GM12865 (cell line): ENCODE measurements at regions not wholly inside any gene's neighbourhood (a gene's known extent, or its start where the extent isn't known, plus 50 kb on each side); places are given as distances from the start of the nearest gene placed in this dataset.

Source experiments
- DNase-seq: peaks from one replicate; pipeline ENCODE4 v3.0.0; 2010; ENCODE audit warnings: low read depth
- H3K4me3 ChIP-seq: 2 replicates; pipeline ENCODE4 v1.5.1; 2011; ENCODE audit warnings: mild to moderate bottlenecking, low read depth, low read length, control low read depth
- TF ChIP-seq, protein P1 (sequence below): IDR thresholded peaks from 2 replicates; pipeline ENCODE4 v1.5.1; 2011; ENCODE audit warnings: low read length, control low read depth, low read depth, inconsistent platforms; ENCODE audit not compliant: insufficient read depth; ENCODE audit errors: missing control alignments

DNA sequence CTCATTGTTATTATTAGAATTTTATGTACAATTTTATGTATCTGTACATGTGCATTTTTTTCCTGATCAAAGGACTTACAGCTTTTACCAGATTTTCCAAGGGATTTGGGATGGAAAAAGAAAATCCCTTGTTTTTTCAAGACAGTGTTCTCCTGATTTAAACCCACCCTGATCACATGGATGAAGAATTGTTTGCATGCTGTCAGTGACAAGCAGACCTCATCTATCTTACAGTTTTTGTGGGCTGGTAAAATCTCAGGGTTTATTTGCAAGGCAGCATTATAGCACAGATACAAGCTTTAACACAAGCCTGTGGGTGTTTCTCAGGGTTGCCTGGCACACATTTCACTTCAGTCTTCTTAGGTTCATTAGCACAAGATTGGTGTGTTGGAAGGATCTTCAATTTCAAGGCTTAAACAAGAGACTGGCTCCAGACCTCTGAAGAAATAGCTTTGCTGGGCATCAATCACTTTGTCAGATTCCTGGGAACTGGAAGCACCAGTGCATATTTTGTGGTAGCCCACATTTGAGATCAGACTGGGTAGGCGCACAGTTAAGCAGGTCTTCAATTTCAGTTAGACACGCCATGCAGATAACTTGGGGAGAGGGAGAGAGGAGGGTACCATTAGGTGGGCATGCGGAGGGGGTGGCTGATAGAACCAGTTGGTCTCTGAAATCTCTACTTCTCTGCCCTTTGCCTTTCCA, 118.0 kb downstream of the TBX5 start:
- TF ChIP-seq, protein P1, sequence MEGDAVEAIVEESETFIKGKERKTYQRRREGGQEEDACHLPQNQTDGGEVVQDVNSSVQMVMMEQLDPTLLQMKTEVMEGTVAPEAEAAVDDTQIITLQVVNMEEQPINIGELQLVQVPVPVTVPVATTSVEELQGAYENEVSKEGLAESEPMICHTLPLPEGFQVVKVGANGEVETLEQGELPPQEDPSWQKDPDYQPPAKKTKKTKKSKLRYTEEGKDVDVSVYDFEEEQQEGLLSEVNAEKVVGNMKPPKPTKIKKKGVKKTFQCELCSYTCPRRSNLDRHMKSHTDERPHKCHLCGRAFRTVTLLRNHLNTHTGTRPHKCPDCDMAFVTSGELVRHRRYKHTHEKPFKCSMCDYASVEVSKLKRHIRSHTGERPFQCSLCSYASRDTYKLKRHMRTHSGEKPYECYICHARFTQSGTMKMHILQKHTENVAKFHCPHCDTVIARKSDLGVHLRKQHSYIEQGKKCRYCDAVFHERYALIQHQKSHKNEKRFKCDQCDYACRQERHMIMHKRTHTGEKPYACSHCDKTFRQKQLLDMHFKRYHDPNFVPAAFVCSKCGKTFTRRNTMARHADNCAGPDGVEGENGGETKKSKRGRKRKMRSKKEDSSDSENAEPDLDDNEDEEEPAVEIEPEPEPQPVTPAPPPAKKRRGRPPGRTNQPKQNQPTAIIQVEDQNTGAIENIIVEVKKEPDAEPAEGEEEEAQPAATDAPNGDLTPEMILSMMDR = no peak
- DNase-seq = no peak
- H3K4me3 ChIP-seq = no peak overlapping the region

DNA sequence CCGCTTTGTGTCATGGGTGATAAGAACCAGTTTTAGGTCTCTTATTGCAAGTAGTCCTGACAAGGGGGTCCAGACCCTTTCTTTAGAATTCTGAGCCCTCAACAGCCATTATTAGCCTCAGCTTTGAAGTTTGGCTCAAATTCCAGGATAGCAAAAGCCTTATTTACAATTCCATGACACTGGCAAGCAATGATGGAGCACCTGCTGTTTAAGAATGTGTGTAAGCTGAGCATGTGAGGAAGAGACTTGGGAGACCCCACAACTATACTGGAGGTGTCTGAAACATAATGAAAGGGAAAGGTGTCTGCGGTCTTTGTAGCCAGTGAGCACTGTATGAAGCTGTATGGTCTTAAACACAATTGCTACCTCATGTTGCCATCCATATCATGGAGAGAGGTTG, 119.8 kb downstream of the TBX5 start:
- no peak overlapping the region for H3K4me3 ChIP-seq
- TF ChIP-seq, protein P1 = no peak
- DNase-seq = no peak

DNA sequence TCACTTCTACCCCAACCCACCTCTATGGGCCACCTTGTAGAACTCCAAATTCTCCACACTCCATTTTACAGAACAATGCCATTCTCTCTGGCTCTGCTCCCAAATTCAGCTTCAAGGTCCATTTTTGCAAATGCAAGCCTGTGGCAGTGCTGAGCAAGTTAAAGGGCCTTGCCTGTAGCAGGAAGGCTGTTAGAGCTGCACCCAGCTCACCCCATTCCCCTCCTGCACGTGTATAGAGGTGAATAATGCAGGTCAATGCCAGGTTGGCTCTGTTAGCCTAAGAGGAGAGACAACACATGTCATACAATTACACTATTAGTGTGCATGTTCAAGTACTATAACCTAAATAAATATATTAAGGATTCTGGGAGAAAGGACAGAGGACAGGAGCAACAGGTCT, 120.4 kb downstream of the TBX5 start:
- no peak overlapping the region for H3K4me3 ChIP-seq
- TF ChIP-seq, protein P1 = no peak
- DNase-seq = no peak

DNA sequence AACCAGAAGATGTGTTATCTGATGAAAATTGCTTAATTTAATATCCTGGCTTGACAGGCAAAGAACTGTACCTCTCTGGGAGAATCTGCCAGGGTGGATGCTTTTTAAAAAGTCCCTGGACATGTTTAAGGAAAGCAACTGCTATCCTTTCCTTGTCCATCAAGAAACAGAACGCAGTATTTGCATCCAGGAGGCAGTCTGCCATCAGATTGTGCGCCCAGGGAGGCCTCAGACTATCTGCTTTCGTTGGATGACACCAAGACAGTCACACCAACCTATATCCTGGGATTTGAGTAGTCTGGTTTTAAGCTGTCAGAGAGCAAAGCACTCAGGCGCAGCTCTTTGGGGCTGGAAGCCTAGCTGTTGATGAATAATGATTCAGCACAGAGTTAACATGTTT, 121.9 kb downstream of the TBX5 start:
- TF ChIP-seq, protein P1 = no peak

DNA sequence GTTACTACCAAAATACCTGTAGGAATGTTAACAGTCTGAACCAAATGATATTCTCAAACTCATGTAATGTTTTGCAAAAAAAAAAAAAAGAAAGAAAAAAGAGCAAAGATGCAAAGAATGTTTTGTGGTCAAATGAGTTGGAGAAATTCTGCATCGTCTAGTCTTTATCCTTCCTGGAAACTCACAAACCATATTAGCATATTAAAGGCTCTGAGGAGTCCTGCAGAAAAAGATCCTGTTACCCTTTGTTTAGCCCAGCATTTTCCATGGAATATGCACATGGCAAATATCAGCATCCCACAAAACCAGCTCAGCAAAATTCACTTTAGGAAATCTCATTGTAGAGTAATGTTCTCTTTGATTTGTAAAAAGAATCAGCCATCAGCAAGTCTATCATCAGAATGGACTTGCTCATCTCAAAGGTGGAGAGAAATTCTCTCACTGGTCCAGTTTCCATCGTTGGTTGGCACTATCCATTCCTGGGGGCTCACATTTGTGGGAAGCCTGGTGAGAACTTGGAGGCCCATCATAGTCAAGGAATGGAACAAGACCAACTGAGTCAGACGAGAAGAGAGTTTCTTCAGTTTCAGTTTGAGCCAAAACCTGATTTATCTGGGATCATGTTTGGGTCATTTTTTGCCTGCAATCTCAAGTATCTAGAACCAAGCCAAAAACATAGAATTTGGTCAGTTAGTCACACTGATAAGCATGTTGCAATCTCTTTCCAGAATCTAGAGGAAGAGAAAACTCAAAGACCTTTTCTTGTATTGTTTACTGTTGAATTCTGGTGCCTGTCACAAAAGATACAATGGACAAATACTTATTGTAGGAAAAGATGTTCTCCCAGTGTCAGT, 129.8 kb downstream of the TBX5 start:
- H3K4me3 ChIP-seq = no peak overlapping the region
- TF ChIP-seq, protein P1 = no peak

More for the DNA sequence above, 121.9 kb downstream of the TBX5 start:
- no peak overlapping the region for H3K4me3 ChIP-seq
- no peak for DNase-seq

DNA sequence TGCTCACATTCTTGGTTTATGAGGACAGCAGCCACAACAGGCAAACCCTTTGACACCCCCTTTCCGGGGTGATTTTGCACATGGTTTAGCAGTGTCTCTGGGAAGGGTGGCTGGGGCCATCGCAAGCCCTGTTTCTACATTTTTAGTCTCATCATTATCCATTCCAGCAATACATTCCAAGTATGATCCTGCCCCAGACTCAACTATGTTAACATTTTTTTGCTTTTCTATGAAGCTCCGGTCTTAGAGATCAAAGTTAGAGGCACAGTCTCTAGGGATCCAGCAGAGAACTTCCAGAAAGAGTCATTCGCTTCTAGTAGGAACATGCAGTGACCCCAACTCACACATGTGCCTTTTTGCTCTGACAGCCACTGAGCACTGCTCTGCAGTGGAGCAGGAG, 130.9 kb downstream of the TBX5 start:
- TF ChIP-seq, protein P1 = no peak
- DNase-seq = no peak
- no peak overlapping the region for H3K4me3 ChIP-seq

More for the DNA sequence above, 129.8 kb downstream of the TBX5 start:
- DNase-seq = no peak
